ENCODE measurements at regions not wholly inside any gene's neighbourhood (a gene's known extent, or its start where the extent isn't known, plus 50 kb on each side); places are given as distances from the start of the nearest gene placed in this dataset.

DNA sequence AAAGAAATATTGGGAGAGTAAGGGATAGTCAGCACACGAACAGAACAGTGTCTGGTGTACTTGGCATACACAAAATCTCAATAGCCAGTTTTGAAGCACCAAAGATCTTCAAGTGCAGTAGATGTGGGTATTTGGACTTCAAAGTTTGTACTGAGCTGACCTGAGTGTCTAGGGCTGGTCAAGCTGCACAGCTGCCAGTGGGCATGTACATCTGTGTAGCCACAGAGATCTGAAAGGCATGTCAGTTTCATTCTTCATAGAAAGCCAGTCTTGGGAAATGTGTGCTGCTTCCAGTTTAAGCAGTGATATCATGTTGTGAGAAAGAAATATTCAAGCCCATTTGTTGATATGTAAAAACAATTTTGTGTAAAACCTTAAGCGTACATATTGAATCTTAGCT, 279.0 kb upstream of the SYT10 start:
- no peak for DNase-seq
- intact Hi-C loops (cut with DNase I, micrococcal nuclease) = loop anchor here in 1 of 2 experiments (1.0 kb wide), 1 partner anchor 42 kb away; no protein-coding TSS in a partner anchor
- H3K9me3 ChIP-seq (ENCODE audit: control insufficient read depth in 1 of 2, insufficient read depth in 1 of 2, low read length in 2 of 2) = no peaks in the 10 kb centered on the region
- Mint-ChIP-seq H3K36me3 (ENCODE audit: low read depth) (no peaks in the 10 kb centered on the region), H3K27ac (no peak overlapping the region), H3K4me3 (no peak overlapping the region), H3K9me3 (peaks cover 10% of the 10 kb centered on the region), H3K27me3 (no peaks in the 10 kb centered on the region), H3K4me1 (ENCODE audit: low read depth) (no peaks in the 10 kb centered on the region)
- no peak for ATAC-seq (ENCODE audit: poor library complexity)
- H3K4me1 ChIP-seq (ENCODE audit: insufficient read depth, low read length) = no peaks in the 10 kb centered on the region
- TF ChIP-seq CTCF (IDR thresholded peaks at IDR 0.05) = no peak
- CTCF ChIA-PET = no interaction called here
- no peak overlapping the region for H3K27ac ChIP-seq (ENCODE audit: low read depth in 1 of 2, low read length in 2 of 2)
- POLR2A ChIA-PET = no interaction called here
- no peaks in the 10 kb centered on the region for H3K27me3 ChIP-seq (ENCODE audit: control insufficient read depth in 1 of 2, insufficient read depth in 2 of 2, low read length in 2 of 2)
- no peaks in the 10 kb centered on the region for H3K36me3 ChIP-seq (ENCODE audit: insufficient read depth, low read length)
- no peak overlapping the region for H3K4me3 ChIP-seq (ENCODE audit: low read length)

GRCh38 chr12:33721561-33721960, 281.9 kb upstream of the SYT10 start:
- DNase-seq (no peak), ATAC-seq (ENCODE audit: poor library complexity) (no peak)
- no peaks in the 10 kb centered on the region for H3K9me3 ChIP-seq (ENCODE audit: control insufficient read depth in 1 of 2, insufficient read depth in 1 of 2, low read length in 2 of 2)
- Mint-ChIP-seq H3K36me3 (ENCODE audit: low read depth) (no peaks in the 10 kb centered on the region), H3K27me3 (no peaks in the 10 kb centered on the region), H3K9me3 (peaks cover 16% of the 10 kb centered on the region), H3K4me1 (ENCODE audit: low read depth) (no peaks in the 10 kb centered on the region), H3K27ac (no peak overlapping the region), H3K4me3 (no peak overlapping the region)
- H3K27me3 ChIP-seq (ENCODE audit: control insufficient read depth in 1 of 2, insufficient read depth in 2 of 2, low read length in 2 of 2) = no peaks in the 10 kb centered on the region
- ChIA-PET CTCF (no interaction called here), POLR2A (no interaction called here)
- H3K4me1 ChIP-seq (ENCODE audit: insufficient read depth, low read length) = no peaks in the 10 kb centered on the region
- H3K27ac ChIP-seq (ENCODE audit: low read depth in 1 of 2, low read length in 2 of 2) = no peak overlapping the region
- intact Hi-C loops (cut with DNase I, micrococcal nuclease) = no loop called here
- TF ChIP-seq CTCF (IDR thresholded peaks at IDR 0.05) = no peak
- no peak overlapping the region for H3K4me3 ChIP-seq (ENCODE audit: low read length)
- no peaks in the 10 kb centered on the region for H3K36me3 ChIP-seq (ENCODE audit: insufficient read depth, low read length)

DNA sequence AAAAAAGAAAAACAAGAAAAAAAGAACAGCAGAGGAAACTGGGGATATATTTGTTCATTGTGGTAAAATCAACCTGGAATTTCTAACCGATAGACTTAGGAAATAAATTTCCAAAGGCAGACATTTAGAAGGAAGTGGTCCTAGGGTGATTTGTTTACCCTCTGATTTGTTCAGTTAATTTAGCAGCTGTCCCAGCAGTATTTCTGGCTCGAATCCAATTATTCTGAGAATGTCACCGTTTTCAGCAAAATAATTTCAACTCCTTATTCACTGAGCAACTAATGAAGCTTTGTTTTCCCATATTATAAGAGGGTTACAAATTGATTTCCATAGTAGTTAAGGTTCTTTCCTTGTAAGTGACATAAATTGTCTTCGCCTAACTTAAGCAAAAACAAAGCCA, 285.2 kb upstream of the SYT10 start:
- Mint-ChIP-seq H3K9me3 (peaks cover 28% of the 10 kb centered on the region), H3K36me3 (ENCODE audit: low read depth) (no peaks in the 10 kb centered on the region), H3K27ac (no peak overlapping the region), H3K27me3 (no peaks in the 10 kb centered on the region), H3K4me3 (no peak overlapping the region), H3K4me1 (ENCODE audit: low read depth) (no peaks in the 10 kb centered on the region)
- Histone ChIP-seq H3K36me3 (ENCODE audit: insufficient read depth, low read length) (no peaks in the 10 kb centered on the region), H3K9me3 (ENCODE audit: control insufficient read depth in 1 of 2, insufficient read depth in 1 of 2, low read length in 2 of 2) (peaks cover 0 to 3% of the 10 kb centered on the region in 2 experiments), H3K27ac (ENCODE audit: low read depth in 1 of 2, low read length in 2 of 2) (no peak overlapping the region), H3K4me3 (ENCODE audit: low read length) (no peak overlapping the region), H3K27me3 (ENCODE audit: control insufficient read depth in 1 of 2, insufficient read depth in 2 of 2, low read length in 2 of 2) (no peaks in the 10 kb centered on the region), H3K4me1 (ENCODE audit: insufficient read depth, low read length) (no peaks in the 10 kb centered on the region)
- TF ChIP-seq CTCF (IDR thresholded peaks at IDR 0.05) = no peak
- DNase-seq (no peak), ATAC-seq (ENCODE audit: poor library complexity) (no peak)
- CTCF ChIA-PET = no interaction called here
- intact Hi-C loops (cut with DNase I, micrococcal nuclease) = no loop called here
- POLR2A ChIA-PET = no interaction called here
